MM.1S (cell line): ENCODE measurements at regions not wholly inside any gene's neighbourhood (a gene's known extent, or its start where the extent isn't known, plus 50 kb on each side); places are given as distances from the start of the nearest gene placed in this dataset.

Source experiments
- EZH2 ChIP-seq: fragments of 300-600 bp; sonication (generic); optimal IDR thresholded peaks from 2 replicates; pipeline ENCODE3; 2017; ENCODE audit warnings: low read depth, mild to moderate bottlenecking, antibody characterized with exemption, low read length, mixed read lengths
- TF ChIP-seq, protein P1 (sequence below): fragments of 300-600 bp; sonication (generic); IDR thresholded peaks from 2 replicates; pipeline ENCODE4 v1.5.1; 2016; ENCODE audit warnings: antibody characterized with exemption, low read length, mixed read lengths

DNA sequence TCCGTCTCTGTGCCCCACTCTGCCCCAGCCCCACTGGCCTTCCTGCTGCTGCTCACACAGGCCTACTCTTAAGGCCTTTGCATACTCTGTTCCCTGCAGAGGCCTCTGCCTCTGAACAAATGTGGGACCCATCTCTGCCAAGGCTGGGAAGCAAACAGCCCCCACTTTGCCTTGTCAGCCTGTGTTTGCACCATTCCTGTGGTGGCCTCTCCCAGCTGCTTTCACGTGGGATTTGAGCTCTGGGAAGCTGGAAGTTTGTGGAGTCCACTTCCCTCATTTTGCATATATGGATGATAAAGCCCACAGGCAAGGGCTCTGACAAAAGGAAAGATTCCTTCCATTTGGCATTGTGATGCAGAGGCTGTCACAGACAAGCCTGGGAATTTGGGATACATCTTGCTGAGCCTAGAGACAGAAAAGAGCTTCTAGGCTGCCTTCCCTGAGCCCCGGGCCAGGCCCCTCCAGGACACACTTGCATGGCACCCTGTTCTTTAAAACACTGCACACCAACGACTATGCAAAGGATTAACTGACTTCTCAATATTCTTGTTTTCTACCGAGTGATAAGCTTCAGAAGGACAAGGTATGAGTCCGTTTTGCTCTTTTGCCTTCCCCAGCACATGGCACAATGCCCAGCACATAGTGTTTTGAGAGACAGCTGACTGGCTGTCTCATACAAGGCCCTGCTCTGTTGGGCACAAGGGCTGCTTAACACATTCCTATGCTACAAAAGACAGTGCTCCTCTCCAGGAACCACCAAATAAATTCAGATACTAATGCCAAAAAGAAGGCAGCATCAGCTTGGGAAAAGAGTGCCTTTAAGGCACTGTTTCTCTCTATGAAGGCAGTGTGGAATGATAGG, 120.7 kb upstream of the TOPAZ1 start:
- TF ChIP-seq, protein P1, sequence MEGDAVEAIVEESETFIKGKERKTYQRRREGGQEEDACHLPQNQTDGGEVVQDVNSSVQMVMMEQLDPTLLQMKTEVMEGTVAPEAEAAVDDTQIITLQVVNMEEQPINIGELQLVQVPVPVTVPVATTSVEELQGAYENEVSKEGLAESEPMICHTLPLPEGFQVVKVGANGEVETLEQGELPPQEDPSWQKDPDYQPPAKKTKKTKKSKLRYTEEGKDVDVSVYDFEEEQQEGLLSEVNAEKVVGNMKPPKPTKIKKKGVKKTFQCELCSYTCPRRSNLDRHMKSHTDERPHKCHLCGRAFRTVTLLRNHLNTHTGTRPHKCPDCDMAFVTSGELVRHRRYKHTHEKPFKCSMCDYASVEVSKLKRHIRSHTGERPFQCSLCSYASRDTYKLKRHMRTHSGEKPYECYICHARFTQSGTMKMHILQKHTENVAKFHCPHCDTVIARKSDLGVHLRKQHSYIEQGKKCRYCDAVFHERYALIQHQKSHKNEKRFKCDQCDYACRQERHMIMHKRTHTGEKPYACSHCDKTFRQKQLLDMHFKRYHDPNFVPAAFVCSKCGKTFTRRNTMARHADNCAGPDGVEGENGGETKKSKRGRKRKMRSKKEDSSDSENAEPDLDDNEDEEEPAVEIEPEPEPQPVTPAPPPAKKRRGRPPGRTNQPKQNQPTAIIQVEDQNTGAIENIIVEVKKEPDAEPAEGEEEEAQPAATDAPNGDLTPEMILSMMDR: no peak
- TF ChIP-seq EZH2: no peak
